ENCODE measurements at regions not wholly inside any gene's neighbourhood (a gene's known extent, or its start where the extent isn't known, plus 50 kb on each side); places are given as distances from the start of the nearest gene placed in this dataset.
"Not testable (repeated sequence)": the region's sequence is repeated elsewhere in the genome, so short reads cannot be mapped to it uniquely, and the experiment has no call there.

GRCh38 chr12:42030588-42030987 is 114.1 kb downstream of the GXYLT1 start:
- no peak for DNase-seq (ENCODE audit: low read depth, low spot score)

GRCh38 chr12:42027546-42027945 is 117.1 kb downstream of the GXYLT1 start:
- peak; percentile 6 for DNase-seq (ENCODE audit: low read depth, low spot score)

GRCh38 chr12:42024495-42024830 is 120.2 kb downstream of the GXYLT1 start:
- no peak for DNase-seq (ENCODE audit: low read depth, low spot score)

- DNase-seq (ENCODE audit: low read depth, low spot score), result peak; percentile 90
These were observed 120.8 kb downstream of the GXYLT1 start for GRCh38 chr12:42023733-42024494.

- DNase-seq (ENCODE audit: low read depth, low spot score), result not testable (repeated sequence)
These were observed 122.7 kb downstream of the GXYLT1 start for GRCh38 chr12:42021937-42022336.

GRCh38 chr12:42021469-42021868 is 123.2 kb downstream of the GXYLT1 start:
- no peak for DNase-seq (ENCODE audit: low read depth, low spot score)

GRCh38 chr12:42020226-42020625 is 124.4 kb downstream of the GXYLT1 start:
- no peak for DNase-seq (ENCODE audit: low read depth, low spot score)

- DNase-seq (ENCODE audit: low read depth, low spot score), result no peak
These were observed 124.9 kb downstream of the GXYLT1 start for GRCh38 chr12:42019746-42020145.

- no peak for DNase-seq (ENCODE audit: low read depth, low spot score)
These were observed 127.6 kb downstream of the GXYLT1 start for GRCh38 chr12:42017051-42017450.

GRCh38 chr12:42015051-42015461 is 129.6 kb downstream of the GXYLT1 start:
- no peak for DNase-seq (ENCODE audit: low read depth, low spot score)

- not testable (repeated sequence) for DNase-seq (ENCODE audit: low read depth, low spot score)
These were observed 132.2 kb downstream of the GXYLT1 start for GRCh38 chr12:42012501-42012900.

GRCh38 chr12:42010715-42011114 is 134.0 kb downstream of the GXYLT1 start:
- no peak for DNase-seq (ENCODE audit: low read depth, low spot score)

- no peak for DNase-seq (ENCODE audit: low read depth, low spot score)
These were observed 134.4 kb downstream of the GXYLT1 start for GRCh38 chr12:42010257-42010656.

- no peak for DNase-seq (ENCODE audit: low read depth, low spot score)
These were observed 135.7 kb downstream of the GXYLT1 start for GRCh38 chr12:42008996-42009395.

GRCh38 chr12:42003031-42003430 is 141.6 kb downstream of the GXYLT1 start:
- DNase-seq (ENCODE audit: low read depth, low spot score), result no peak

- DNase-seq (ENCODE audit: low read depth, low spot score), result no peak
These were observed 142.1 kb downstream of the GXYLT1 start for GRCh38 chr12:42002563-42002962.

GRCh38 chr12:41998436-41998835 is 146.2 kb downstream of the GXYLT1 start:
- DNase-seq (ENCODE audit: low read depth, low spot score), result no peak

GRCh38 chr12:41993283-41993682 is 151.4 kb downstream of the GXYLT1 start:
- no peak for DNase-seq (ENCODE audit: low read depth, low spot score)

GRCh38 chr12:41992692-41993215 is 151.9 kb downstream of the GXYLT1 start:
- no peak for DNase-seq (ENCODE audit: low read depth, low spot score)

GRCh38 chr12:41992022-41992421 is 152.7 kb downstream of the GXYLT1 start:
- DNase-seq (ENCODE audit: low read depth, low spot score), result no peak

GRCh38 chr12:41988715-41989114 is 156.0 kb downstream of the GXYLT1 start:
- DNase-seq (ENCODE audit: low read depth, low spot score), result no peak

GRCh38 chr12:41986513-41986912 is 158.2 kb downstream of the GXYLT1 start:
- not testable (repeated sequence) for DNase-seq (ENCODE audit: low read depth, low spot score)

GRCh38 chr12:41983856-41984255 is 160.8 kb downstream of the GXYLT1 start:
- DNase-seq (ENCODE audit: low read depth, low spot score), result no peak

GRCh38 chr12:41983394-41983793 is 161.3 kb downstream of the GXYLT1 start:
- DNase-seq (ENCODE audit: low read depth, low spot score), result no peak

Measured in ELF-1 (cell line).